Adrenal gland (tissue), 5 donors: ENCODE measurements at regions not wholly inside any gene's neighbourhood (a gene's known extent, or its start where the extent isn't known, plus 50 kb on each side); places are given as distances from the start of the nearest gene placed in this dataset.

Source experiments
- POLR2A ChIP-seq, 2 donors: fragments of 450-650 bp; IDR thresholded peaks; one replicate each; pipeline ENCODE4 v1.6.1; 2017; ENCODE audit warnings: antibody characterized with exemption in 2 of 2, mild to moderate bottlenecking in 2 of 2, moderate library complexity in 1 of 2
- TF ChIP-seq, protein P1 (sequence below), 6 experiments: fragments of 450-650 bp in 4 of 6; fragments of 200-600 bp in 2 of 6; sonication (generic) in 1 of 6; IDR thresholded peaks; 1 replicate in 5 of 6; 2 replicates in 1 of 6; pipeline versions ENCODE4 v1.5.1 to v1.8.0; 2016 to 2021; ENCODE audit warnings: antibody characterized with exemption in 6 of 6, mild to moderate bottlenecking in 2 of 6, moderate library complexity in 1 of 6
- donor health status: DM: no; HTN: no; CAD: no.

DNA sequence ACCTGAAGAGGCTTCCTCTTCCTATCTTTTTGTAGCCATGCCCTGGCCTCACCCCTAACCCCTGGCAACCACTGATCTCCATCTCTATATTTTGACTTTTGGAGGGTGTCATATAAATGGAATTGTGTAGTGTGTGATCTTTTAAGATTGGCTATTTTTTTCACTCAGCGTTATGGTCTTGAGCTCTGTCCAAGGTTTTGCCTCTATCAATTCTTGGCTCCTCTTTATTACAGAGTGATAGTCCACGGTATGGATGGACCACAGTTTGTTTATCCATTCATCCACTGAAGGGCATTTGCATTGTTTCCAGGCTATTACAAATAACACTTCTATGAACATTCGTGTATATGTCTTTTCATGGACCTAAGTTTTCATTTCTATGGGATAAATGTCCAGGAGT, 209.8 kb upstream of the IER5L start:
- TF ChIP-seq, protein P1, sequence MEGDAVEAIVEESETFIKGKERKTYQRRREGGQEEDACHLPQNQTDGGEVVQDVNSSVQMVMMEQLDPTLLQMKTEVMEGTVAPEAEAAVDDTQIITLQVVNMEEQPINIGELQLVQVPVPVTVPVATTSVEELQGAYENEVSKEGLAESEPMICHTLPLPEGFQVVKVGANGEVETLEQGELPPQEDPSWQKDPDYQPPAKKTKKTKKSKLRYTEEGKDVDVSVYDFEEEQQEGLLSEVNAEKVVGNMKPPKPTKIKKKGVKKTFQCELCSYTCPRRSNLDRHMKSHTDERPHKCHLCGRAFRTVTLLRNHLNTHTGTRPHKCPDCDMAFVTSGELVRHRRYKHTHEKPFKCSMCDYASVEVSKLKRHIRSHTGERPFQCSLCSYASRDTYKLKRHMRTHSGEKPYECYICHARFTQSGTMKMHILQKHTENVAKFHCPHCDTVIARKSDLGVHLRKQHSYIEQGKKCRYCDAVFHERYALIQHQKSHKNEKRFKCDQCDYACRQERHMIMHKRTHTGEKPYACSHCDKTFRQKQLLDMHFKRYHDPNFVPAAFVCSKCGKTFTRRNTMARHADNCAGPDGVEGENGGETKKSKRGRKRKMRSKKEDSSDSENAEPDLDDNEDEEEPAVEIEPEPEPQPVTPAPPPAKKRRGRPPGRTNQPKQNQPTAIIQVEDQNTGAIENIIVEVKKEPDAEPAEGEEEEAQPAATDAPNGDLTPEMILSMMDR (IDR thresholded peaks at IDR 0.05), result no peak
- TF ChIP-seq POLR2A (IDR thresholded peaks at IDR 0.05), result no peak
